Testis (tissue), 2 donors: ENCODE measurements at regions not wholly inside any gene's neighbourhood (a gene's known extent, or its start where the extent isn't known, plus 50 kb on each side); places are given as distances from the start of the nearest gene placed in this dataset.

Experiments used
- POLR2A ChIP-seq: fragments of 450-650 bp; IDR thresholded peaks from one replicate; pipeline ENCODE4 v1.6.1; 2017; ENCODE audit warnings: antibody characterized with exemption, mild to moderate bottlenecking, moderate library complexity
- TF ChIP-seq, protein P1 (sequence below), 3 experiments: fragments of 450-650 bp in 2 of 3; fragments of 200-600 bp in 1 of 3; sonication (generic) in 1 of 3; IDR thresholded peaks; one replicate each; pipeline ENCODE4 v1.5.1; 2016 to 2019; ENCODE audit warnings: antibody characterized with exemption in 3 of 3, mild to moderate bottlenecking in 2 of 3, moderate library complexity in 1 of 3

DNA sequence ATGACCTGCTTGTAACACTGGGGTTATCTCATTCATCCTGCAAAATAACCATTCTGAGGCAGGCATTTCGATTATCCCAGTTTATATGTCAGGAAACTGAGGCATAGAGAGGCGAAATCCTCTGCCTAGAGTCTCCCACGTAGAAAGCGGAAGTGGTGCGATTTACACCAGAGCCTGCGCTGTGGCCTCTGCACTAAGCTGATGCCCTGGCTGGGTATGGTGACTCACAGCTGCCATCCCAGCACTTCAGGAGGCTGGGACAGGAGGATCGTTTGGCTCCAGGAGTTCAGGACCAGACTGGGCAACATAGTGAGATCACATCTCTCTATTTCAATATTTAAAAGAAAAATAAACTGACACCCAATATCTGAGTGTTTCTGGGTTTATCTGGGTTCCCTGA lies 59.3 kb upstream of the BCO1 start:
- TF ChIP-seq POLR2A, result no peak
- TF ChIP-seq, protein P1, sequence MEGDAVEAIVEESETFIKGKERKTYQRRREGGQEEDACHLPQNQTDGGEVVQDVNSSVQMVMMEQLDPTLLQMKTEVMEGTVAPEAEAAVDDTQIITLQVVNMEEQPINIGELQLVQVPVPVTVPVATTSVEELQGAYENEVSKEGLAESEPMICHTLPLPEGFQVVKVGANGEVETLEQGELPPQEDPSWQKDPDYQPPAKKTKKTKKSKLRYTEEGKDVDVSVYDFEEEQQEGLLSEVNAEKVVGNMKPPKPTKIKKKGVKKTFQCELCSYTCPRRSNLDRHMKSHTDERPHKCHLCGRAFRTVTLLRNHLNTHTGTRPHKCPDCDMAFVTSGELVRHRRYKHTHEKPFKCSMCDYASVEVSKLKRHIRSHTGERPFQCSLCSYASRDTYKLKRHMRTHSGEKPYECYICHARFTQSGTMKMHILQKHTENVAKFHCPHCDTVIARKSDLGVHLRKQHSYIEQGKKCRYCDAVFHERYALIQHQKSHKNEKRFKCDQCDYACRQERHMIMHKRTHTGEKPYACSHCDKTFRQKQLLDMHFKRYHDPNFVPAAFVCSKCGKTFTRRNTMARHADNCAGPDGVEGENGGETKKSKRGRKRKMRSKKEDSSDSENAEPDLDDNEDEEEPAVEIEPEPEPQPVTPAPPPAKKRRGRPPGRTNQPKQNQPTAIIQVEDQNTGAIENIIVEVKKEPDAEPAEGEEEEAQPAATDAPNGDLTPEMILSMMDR (IDR thresholded peaks at IDR 0.05), result no peak
